ENCODE measurements at regions not wholly inside any gene's neighbourhood (a gene's known extent, or its start where the extent isn't known, plus 50 kb on each side); places are given as distances from the start of the nearest gene placed in this dataset.
A peak's percentile ranks its signal among the peaks of the same experiment; 100 is the strongest.

DNA sequence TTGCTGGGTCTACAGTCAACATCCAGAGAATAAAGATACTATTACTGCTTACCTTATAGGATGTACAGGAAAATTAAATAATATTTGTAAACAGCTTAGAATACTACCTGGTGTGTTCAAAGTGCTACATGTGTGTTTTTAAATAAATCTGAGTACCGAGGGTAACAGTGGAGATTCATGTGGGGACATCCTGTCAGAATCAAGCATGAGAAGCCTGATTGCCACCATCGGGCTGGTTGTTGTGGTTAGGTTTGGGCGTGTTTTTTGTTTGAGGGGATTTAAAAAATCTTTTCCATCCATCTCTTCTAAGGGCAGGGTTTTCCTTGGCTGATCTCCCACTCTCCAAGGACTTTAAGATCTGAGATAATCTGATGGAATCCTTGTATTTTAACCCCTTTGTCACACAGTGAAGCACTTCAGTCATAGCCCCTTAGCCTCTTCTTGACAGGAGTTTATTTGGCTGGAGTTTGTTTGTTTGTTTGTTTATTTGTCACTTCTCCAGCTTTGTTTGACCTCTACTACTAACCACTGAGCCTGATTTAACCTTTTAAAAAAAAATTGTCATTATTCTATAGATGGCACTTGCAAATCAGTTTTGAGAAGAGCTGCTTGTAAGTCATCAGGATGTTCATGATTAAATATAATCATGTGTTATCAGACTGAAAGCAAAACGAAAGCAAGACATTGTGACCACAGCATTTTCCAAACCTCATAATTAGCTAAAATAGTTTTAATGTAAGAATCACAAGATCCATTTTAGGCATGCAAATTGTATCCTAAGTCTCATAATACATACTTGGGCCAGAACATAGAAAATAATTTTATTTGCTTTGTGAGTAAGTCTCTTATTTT lies 72.8 kb upstream of the RARB start:
- in situ Hi-C loops (cut with HindIII; ENCODE audit: low sequenced_read_pairs) = no loop called here
- H3K4me3 ChIP-seq (ENCODE audit: low read depth, low read length) = no peak overlapping the region
- TF ChIP-seq, protein P1, sequence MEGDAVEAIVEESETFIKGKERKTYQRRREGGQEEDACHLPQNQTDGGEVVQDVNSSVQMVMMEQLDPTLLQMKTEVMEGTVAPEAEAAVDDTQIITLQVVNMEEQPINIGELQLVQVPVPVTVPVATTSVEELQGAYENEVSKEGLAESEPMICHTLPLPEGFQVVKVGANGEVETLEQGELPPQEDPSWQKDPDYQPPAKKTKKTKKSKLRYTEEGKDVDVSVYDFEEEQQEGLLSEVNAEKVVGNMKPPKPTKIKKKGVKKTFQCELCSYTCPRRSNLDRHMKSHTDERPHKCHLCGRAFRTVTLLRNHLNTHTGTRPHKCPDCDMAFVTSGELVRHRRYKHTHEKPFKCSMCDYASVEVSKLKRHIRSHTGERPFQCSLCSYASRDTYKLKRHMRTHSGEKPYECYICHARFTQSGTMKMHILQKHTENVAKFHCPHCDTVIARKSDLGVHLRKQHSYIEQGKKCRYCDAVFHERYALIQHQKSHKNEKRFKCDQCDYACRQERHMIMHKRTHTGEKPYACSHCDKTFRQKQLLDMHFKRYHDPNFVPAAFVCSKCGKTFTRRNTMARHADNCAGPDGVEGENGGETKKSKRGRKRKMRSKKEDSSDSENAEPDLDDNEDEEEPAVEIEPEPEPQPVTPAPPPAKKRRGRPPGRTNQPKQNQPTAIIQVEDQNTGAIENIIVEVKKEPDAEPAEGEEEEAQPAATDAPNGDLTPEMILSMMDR (IDR thresholded peaks at IDR 0.05; ENCODE audit: low read depth, low read length) = no peak
- DNase-seq (ENCODE audit: low read depth, low spot score) = no peak

DNA sequence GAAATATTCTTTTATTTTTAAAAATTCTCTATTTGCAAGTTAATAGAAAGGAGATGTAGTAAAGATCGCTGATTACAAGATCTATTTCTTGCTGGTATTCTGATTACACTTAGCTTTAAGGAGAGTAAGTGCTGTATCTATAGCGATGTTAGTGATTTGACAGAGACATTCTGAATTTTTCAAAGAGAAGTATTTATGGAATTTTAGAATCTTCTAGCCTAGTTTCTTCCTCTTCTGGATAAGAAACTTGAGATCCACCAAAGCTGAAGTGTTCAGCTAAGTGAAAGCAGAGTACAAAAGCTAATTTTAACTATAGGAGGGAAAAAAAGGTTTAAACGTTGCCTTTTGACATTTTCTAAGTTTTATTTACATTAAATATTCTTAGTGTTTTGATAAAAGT lies 72.1 kb upstream of the RARB start:
- in situ Hi-C loops (cut with HindIII; ENCODE audit: low sequenced_read_pairs) = no loop called here
- H3K4me3 ChIP-seq (ENCODE audit: low read depth, low read length) = no peak overlapping the region
- DNase-seq (ENCODE audit: low read depth, low spot score) = peak; percentile 9
- TF ChIP-seq, protein P1 (IDR thresholded peaks at IDR 0.05; ENCODE audit: low read depth, low read length) = no peak

DNA sequence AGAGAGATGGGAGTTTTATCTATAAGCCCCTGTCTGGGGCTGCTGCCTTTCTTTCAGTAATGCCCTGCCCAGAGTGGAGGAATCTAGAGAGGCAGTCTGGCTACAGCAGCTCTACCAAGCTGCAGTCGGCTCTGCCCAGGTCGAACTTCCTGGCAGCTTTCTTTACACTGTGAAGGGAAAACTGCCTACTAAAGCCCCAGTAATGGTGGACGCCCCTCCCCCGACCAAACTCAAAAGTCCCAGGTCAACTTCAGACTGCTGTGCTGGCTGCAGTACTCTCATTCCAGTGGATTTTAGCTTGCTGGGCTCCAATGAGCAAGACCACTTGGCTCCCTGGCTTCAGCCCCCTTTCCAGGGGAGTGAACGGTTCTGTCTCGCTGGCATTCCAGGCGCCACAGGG lies 65.9 kb upstream of the RARB start:
- TF ChIP-seq, protein P1 (IDR thresholded peaks at IDR 0.05; ENCODE audit: low read depth, low read length) = no peak
- in situ Hi-C loops (cut with HindIII; ENCODE audit: low sequenced_read_pairs) = no loop called here
- DNase-seq (ENCODE audit: low read depth, low spot score) = no peak
- no peak overlapping the region for H3K4me3 ChIP-seq (ENCODE audit: low read depth, low read length)

DNA sequence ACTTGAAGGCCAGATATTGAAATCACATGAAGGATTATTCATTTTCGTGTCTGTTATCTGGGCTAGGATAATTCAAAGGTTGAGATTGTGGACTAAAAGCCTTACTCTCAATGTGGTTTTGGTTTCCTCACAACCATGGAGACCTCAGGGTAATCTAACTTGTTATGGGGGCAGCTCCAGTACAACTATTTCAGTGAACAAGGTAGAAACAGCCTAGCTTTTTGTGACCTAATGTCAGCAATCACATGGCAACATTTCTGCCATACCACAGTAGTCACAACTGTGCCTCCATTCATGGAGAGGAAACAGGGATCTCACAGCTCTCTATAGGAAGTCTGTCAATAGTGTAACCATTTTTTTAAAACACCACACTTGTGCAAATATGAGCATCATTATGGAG lies 62.4 kb upstream of the RARB start:
- in situ Hi-C loops (cut with HindIII; ENCODE audit: low sequenced_read_pairs) = no loop called here
- TF ChIP-seq, protein P1 (IDR thresholded peaks at IDR 0.05; ENCODE audit: low read depth, low read length) = no peak
- DNase-seq (ENCODE audit: low read depth, low spot score) = no peak
- H3K4me3 ChIP-seq (ENCODE audit: low read depth, low read length) = no peak overlapping the region

DNA sequence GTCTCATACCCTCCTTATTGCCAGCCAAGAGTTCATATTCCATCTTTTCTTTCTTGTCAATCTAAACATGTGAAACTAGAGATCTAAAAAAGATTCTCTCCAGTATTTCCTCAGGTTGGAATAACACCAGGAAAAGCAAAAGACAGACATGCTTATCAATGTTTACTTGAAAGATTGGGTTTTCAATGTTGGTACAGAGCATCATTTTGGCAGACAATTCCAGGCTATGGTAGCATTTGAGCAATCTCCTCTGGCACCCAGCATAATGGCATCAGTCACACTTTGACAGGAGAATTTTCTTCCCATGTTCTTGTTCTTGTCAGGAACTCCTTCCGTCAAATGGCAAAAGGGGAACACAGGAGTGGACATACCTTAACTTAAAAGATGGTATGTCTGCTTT lies 61.0 kb upstream of the RARB start:
- no peak for DNase-seq (ENCODE audit: low read depth, low spot score)
- in situ Hi-C loops (cut with HindIII; ENCODE audit: low sequenced_read_pairs) = no loop called here
- H3K4me3 ChIP-seq (ENCODE audit: low read depth, low read length) = no peak overlapping the region
- TF ChIP-seq, protein P1 (IDR thresholded peaks at IDR 0.05; ENCODE audit: low read depth, low read length) = no peak

DNA sequence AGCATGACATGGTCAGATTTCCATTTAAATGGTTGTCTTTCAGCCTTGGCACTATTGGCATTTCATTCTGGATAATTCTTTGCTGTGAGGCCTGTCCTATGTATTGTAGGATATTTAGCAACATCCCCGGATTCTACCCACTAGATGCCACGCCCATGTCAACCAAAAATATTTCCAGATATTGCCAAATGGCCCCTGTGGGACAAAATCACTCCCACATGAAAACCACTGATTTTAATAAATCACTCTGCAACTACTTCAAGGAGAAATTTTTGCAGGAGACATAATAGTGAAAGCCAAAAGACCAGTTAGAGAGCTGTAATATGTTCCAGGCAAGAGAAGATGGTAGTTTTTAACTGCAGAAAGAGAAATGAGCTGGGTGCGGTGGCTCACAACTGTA lies 55.9 kb upstream of the RARB start:
- peak; percentile 2 for DNase-seq (ENCODE audit: low read depth, low spot score)
- in situ Hi-C loops (cut with HindIII; ENCODE audit: low sequenced_read_pairs) = no loop called here
- H3K4me3 ChIP-seq (ENCODE audit: low read depth, low read length) = no peak overlapping the region
- TF ChIP-seq, protein P1 (IDR thresholded peaks at IDR 0.05; ENCODE audit: low read depth, low read length) = no peak

Data from astrocyte of the spinal cord (primary cell).